HG03135 (cell line): ENCODE measurements at regions not wholly inside any gene's neighbourhood (a gene's known extent, or its start where the extent isn't known, plus 50 kb on each side); places are given as distances from the start of the nearest gene placed in this dataset.
A peak's percentile ranks its signal among the peaks of the same experiment; 100 is the strongest.
"Not testable (repeated sequence)": the region's sequence is repeated elsewhere in the genome, so short reads cannot be mapped to it uniquely, and the experiment has no call there.

Experiments
- ATAC-seq: cut with Tn5 transposase; IDR thresholded peaks from one replicate; pipeline ENCODE4 v1.9.1; 2021; ENCODE audit warnings: mild to moderate bottlenecking, moderate library complexity; ENCODE audit not compliant: unreplicated experiment

DNA sequence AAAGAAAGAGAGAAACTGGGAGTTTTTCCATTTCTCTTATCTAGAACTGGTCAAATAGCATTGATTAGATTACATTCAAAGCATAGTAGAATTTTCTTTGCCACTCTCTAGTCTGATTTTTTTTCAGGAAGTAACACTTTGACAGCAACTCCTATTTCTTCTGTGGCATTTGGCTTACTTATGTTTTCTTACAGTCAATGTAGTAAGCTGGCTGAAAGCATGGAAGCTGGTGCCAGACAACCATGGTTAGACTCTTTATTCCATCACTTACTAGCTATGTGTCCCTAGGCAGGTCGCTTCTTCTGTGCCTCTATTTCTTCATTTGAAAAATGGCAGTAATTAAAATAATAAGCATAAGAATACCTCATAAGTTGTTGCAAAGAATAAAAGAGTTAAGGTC is 54.2 kb upstream of the OPRM1 start:
- ATAC-seq, result no peak

DNA sequence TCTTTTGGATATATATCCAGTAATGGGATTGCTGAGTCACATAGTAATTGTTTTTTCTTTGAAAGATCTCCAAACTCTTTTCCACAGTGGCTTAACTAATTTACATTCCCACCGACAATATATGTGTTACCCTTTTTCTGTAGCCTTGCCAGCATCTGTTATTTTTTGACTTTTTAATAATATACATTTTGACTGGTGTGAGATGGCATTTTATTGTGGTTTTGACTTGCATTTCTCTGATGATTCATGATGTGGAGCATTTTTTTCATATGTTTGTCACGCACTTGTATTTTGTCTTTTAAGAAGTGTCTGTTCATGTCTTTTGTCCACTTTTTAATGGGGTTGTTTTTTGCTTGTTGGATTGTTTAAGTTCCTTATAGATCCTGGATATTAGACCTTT is 58.9 kb upstream of the OPRM1 start:
- ATAC-seq, result no peak

DNA sequence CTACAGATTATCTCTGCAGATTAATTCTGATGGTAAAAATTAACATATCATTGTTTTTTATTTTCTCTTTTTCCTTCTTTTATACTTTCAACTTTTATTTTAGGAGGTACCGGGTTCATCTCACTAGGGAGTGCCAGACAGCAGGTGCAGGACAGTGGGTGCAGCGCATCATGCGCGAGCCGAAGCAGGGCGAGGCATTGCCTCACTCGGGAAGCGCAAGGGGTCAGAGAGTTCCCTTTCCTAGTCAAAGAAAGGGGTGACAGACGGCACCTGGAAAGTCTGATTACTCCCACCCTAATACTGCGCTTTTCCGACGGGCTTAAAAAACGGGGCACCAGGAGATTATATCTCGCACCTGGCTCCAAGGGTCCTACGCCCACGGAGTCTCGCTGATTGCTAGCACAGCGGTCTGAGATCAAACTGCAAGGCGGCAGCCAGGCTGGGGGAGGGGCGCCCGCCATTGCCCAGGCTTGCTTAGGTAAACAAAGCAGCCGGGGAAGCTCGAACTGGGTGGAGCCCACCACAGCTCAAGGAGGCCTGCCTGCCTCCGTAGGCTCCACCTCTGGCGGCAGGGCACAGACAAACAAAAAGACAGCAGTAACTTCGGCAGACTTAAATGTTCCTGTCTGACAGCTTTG is 60.0 kb upstream of the OPRM1 start:
- ATAC-seq, result not testable (repeated sequence)

DNA sequence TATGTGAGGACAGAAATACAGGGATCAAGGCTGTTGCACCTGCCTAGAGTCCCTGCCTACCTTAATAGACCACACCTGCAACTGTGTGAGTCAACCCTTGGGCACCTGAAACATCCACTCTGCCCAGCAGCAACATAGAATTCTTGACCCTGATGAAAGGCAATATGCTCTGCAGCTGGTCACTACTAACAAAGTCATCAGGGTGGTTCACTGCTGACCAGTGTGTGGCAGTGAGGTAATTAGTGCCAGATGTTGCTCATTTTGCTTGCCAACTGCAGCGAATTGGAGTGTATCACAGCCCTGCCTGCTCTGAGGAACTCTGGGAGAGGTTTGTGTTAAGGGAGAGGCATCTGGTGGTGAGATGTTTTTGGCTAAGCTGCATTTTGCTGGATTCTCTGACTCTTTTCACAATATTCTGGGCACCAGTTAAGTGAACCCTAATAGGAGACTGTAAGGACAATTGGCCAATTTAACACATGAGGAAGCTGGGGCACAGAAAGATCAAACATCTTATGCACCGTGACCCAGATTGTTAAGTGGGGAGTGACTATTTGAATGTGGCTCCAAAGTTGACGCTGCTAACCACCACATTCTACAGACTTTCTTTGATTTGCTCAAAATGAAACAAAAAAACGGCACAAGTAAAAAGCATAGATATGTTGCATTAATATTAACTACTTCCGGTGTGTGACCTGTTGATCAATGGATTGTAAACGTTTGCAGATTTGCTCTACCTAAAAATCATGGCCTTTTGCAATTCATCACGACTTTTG is 61.9 kb upstream of the OPRM1 start:
- no peak for ATAC-seq

DNA sequence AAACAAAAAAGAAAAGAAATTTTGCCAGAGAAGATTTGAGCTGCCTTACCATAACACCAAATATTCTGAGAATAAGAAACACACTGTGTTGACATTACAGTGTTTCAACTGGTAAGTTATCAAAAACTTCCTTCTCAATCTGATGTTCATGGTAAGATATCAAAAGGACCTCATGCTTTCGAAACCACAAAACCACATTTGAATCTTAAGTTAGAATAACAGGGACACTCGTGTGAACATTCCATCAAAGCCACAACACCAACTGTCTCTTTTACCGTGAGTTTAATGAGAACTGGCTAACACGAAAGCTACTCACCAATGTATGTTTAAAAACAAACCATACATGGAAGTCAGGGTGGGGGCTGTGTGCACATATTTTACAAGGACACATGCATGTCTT is 73.0 kb upstream of the OPRM1 start:
- no peak for ATAC-seq

DNA sequence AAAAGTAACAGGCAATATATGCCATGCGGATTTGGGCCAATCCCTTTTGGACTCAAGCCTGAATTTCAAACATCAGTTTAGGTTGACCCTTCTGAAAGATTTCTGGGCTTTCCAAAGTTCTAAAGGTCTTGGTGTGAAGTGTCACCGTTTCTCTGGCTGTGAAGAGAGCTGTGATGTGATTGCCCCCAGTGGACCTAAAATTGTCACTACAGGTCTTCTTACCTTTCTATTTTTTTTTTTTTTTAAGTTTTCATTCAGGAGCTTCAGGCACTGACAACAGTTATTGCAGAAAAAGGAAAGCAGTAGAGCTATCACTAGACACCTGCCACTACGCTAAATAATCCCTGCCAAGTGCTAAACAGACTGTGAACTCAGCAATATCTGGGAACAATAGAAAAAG is 75.7 kb upstream of the OPRM1 start:
- no peak for ATAC-seq

DNA sequence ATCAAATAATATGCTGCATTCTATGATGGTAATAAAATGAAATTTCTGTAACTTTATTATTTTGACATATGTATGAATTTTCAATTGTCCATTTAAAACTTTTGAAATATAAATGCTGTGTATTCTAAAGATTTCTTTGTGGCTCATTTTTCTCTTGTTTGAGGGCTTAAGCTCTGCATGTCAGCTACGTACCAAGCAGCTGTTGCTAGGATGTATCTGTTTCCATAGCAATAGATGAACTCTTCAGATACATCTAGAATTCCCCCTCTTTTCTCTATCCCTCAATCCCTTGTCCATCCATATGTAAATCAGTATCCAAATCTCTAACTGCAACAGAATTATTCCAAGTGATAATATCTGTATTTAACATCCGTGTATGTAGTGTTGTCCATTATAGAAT is 76.5 kb upstream of the OPRM1 start:
- no peak for ATAC-seq

DNA sequence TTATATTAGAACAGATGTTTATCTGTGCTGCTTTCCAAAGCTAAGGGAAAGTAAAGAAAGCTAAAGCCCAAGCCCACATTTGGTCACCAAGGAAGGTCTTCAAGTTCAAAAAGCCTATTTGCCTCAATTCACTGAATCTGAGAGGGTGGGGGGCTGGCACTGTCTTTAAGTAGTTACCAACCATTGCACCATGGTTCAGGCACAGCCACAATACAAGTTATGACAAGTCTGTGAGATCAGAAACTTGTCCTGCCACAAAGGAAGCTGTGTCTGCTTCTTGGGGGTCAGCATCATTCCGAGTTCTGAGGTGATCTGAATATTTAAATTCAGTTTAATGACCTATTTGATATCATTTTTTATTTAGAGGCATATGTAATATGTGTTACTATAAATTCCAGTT is 78.3 kb upstream of the OPRM1 start:
- no peak for ATAC-seq

DNA sequence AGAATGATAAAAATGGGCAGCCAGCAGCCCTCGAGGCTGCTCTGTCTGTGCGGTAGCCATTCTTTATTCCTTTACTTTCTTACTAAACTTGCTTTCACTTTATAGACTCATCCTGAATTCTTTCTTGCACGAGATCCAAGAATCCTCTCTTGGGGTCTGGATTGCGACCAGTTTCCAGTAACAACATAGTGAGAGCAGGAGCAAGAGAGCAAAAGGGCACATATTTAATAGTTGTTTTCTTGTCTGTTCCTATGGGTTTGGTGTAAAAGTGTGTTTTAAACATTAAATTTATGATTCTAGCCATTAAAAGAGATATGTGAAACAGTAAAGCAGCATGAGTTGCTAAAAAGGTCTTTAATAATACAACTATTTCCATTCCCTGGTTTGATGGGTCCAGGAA is 78.8 kb upstream of the OPRM1 start:
- no peak for ATAC-seq

DNA sequence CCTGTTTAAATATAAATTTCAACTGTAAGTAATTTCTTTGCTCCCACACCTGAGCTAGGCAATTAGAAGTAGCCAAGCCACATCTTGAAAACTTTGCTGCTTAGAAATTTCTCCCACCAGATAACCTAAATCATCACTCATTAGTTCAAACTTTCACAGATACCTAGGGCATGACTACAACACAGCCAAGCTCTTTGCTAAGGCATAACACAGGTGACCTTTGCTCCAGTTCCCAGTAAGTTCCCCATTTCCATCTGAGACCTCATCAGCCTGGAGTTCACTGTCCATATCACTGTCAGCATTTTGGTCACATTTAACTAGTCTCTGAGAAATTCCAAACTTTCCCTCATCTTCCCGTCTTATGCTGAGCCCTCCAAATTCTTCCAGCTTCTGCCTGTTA is 79.8 kb upstream of the OPRM1 start:
- no peak for ATAC-seq

DNA sequence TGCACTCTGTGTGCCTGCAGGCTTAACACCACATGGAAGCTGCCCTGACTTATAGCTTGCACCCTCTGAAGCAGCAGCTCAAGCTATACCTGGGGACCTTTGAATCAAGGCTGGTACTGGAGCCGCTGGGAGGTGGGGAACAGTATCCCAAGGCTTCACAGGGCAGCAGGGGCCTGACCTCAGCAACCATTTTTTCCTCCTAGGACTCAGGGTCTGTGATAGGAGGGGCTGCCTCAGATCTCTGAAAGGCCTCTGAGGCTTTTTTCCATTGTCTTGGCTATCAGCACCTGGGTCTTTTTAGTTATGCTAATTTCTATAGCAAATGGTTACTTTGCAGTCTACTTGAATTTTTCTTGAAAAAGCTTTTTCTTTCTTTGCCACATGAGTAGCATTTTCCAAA is 80.2 kb upstream of the OPRM1 start:
- no peak for ATAC-seq

DNA sequence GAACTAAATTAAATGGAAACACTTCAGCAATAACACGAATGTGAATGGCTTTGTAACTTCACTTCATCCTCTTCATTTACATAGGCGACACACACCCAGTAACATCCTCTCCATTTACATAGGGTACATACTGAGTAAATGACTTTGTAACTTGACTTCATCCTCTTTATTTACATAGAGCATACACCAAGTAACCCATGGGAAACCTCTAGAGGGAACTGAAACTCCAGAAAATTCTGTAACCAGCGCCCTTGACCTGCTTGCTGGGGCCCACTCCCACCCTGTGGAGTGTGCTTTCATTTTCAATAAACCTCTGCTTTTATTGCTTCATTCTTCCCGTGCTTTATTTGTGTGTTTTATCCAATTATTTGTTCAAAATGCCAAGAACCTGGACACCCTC is 81.6 kb upstream of the OPRM1 start:
- ATAC-seq, result peak; percentile 96

DNA sequence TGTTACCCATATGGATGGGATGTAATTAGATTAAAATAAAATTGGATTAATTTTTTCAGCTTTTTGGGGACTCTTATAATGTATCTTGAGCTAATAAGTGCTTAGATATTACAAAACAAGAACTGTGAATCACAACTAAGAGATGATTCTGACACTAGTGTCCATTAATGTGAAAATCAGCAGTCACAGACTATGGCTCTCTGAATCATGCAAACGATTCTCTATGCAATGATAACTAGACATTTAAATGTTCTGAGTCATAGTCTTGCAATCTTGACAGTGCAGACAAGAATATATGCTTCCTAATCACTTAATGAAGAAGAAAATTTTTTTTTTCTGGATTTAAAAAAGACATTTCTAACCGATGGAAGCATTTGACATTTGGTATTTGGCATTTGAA is 82.2 kb upstream of the OPRM1 start:
- no peak for ATAC-seq

DNA sequence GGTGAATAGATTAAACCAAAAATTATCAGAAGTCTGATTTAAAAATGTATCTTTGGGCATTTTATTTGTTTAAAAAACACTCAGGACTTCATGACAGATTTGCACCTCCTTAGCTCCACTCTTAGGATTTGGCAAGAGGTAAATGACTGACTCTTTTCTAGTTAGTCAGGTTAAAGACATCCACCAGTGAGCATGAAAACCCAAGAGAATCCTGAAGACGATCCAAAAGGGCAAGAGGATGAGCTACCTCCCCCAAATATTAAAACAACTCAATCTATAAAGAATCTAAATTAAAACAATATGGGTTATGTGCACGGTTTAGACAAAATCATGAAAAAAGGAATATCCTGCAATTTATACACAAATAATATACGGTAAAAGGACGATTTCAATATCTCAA is 89.4 kb upstream of the OPRM1 start:
- ATAC-seq, result no peak

DNA sequence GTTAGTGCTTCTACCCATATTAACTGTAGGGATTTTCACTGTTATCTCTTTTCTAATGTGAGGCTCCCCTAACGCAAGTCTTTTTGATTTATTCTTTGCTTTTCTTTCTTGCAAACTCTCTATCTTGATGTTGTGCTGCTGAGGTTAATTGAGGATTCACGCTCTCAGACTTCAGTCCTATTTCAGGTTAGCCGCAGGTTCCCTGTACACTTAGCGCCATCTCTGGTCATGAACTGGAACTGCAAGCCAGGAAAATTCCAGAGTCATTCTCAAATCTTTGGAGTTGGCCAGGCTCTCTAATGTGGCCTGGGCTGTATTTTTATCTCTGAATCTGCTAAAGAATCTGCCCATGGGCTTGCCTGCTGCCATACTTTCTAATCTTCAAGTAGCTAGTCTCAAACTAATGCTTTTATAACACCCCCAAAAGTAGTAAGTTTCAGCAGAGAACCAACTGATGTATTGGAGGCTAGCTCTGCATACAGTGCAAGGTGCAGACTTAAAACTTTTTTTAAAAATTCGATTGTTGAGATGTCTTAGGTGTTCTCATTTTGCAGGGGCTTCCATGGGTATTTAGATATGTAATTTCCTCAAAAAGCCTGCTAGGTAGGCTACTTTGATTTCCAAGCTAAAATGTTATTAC is 91.1 kb upstream of the OPRM1 start:
- ATAC-seq, result no peak

DNA sequence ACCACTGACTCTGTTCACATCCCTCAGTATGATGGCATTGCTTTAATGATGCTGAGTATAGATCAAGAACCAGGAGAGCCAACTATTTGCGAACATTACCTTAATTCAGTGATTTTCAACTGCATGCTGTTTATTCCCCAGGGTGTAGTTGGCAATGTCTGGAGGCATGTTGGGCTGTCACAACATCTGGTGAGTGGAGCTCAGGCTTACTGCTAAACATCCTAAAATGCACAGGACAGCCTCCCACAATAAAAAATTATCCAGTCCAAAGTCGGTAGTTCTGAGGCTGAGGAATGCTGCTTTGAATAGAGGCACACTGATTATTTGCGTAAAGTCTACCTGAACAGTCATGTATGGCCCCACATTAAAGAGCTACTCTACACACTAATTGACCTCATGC is 94.8 kb upstream of the OPRM1 start:
- no peak for ATAC-seq

DNA sequence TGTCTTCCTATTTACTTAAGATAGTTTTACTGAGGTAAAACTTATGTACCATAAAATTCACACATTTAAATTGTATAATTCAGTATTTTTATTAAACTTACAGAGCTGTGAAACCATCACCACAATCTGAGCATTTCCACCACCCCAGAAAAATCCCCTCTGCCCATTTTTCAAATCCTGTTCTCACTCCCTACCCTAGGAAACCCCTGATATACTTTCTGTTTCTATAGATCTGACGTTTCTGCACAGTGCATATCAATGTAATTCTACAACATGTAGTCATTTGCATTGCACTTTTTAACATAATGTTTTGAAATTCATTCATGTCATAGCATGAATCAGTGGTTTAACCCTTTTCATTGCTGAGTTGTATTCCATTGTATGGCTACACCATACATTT is 96.7 kb upstream of the OPRM1 start:
- ATAC-seq, result no peak

DNA sequence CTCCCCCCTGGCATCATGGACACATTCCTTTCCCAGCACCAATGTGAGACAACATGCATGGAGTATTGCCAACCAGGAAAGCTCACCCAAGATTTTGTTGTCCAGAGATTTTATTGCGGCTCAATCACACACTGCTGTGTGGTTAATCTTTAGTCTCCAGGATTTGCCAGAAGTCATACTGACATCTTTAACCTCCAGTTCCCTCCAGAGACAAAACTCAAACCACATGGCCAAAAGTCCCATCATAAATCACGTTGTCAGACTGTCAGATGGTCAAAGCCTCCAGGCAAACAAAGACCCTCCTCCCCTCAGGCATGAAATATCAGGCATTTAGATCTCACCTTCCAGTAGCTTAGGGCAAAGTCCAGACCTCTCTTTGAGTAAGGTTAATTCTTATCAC is 97.3 kb upstream of the OPRM1 start:
- no peak for ATAC-seq

DNA sequence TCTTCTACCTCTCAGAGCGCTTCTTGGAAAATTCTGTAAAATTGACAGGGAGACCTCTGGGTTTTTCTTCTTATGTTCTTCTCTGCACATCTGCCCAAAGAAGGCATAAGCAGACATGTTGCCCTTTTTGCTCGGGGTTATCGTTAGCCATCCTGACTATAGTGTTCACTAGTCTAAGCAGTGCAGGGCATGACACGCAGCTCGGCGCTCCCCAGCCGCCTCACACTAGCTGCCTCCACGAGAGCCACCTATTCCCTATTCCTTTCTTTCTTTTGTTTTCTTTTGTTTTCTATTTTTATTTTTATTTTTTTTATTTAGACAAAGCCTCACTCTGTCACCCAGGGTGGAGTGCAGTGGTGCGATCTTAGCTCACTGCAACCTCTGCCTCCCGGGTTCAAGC is 100.2 kb upstream of the OPRM1 start:
- no peak for ATAC-seq

DNA sequence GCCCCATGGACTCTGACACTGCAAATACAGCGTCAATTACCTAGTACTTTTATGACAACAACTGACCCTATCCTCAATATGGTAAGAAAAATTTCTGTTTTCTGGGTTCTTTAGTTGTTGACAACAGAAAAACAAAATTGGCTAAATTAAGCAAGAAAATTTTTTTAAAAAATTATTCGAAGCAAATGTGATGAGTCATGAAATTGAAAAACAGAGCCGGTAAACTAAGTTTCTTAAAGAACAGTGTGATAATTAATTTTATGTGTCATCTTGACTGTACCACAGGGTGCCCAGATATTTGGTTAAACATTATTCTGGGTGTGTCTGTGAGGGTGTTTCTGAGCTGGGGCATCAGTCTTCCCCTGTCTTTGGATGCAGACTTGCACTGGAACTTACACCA is 107.6 kb upstream of the OPRM1 start:
- no peak for ATAC-seq

DNA sequence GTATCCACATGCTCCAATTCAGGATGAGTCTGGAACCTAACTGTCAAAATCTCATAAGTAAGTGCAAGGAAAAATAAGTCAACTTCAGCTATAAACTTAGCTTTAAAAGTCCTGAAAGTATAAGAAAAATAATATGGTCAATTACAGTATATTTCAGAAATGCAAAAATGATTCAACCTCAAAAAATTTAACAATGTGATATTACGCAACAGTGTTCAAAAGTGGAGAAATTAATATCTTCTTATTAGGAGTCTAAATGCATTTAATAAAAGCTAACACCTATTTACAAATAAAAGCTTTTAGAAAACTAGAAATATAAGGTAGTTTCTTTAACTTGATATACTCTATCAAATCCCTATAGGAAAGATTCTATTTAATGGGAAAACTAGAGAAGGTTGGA is 111.2 kb upstream of the OPRM1 start:
- no peak for ATAC-seq

DNA sequence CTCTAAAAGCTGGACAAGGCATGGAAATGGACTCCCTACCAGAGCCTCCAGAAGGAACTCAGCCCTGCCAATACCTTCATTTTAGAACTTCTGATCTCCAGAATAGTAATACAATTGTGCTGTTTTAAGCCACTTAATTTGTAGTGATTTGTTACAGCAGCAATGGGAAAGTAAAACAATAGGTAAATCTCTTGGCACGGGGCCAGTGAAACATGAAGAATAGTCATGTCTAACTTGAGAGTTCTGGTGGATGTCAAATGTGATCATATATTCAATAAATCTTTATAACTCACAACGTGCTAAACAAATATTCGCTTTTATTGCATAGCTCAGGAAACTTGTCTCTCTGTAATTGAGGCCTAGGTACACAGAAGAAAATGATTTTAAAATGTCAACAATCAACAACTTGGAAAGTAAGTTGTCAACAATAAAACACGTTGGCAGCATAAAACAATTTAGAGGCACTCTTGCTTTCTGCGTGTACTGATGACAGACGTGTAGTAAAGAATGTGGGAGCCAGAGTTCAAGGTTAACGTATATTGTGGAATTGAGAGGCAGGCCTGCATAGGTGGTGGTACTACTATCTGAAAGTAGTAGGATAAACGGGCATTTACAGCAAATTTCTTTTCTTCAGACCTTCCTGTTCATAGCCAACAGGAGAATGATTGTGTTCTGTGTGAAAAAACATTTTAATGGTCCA is 140.5 kb upstream of the OPRM1 start:
- ATAC-seq, result no peak
